ENCODE measurements at regions not wholly inside any gene's neighbourhood (a gene's known extent, or its start where the extent isn't known, plus 50 kb on each side); places are given as distances from the start of the nearest gene placed in this dataset.
A peak's percentile ranks its signal among the peaks of the same experiment; 100 is the strongest.

- Mint-ChIP-seq H3K4me1 (peaks cover 15% of the 10 kb centered on the region), H3K36me3 (ENCODE audit: low read depth) (no peaks in the 10 kb centered on the region), H3K4me3 (no peak overlapping the region), H3K27me3 (ENCODE audit: insufficient read depth) (peaks cover 4% of the 10 kb centered on the region), H3K9me3 (no peaks in the 10 kb centered on the region), H3K27ac (no peak overlapping the region)
- Histone ChIP-seq H3K9me3 (ENCODE audit: control insufficient read depth, low read length) (no peaks in the 10 kb centered on the region), H3K27me3 (ENCODE audit: control insufficient read depth, insufficient read depth, low read length, poor library complexity, severe bottlenecking) (no peaks in the 10 kb centered on the region), H3K4me1 (ENCODE audit: control insufficient read depth, insufficient read depth, low read length) (peaks cover 9% of the 10 kb centered on the region), H3K36me3 (ENCODE audit: control insufficient read depth, insufficient read depth, low read length) (no peaks in the 10 kb centered on the region), H3K9ac (ENCODE audit: extremely low read depth, low read length, poor library complexity, severe bottlenecking) (no peak overlapping the region), H3K4me3 (ENCODE audit: low read length) (no peak overlapping the region), H3K27ac (ENCODE audit: low read depth, low read length) (no peak overlapping the region)
- TF ChIP-seq CTCF (conservative IDR thresholded peaks at IDR 0.05): peak; percentile 91
- DNase-seq: peak; percentile 75
- WGBS, 2 experiments (ENCODE audit: insufficient coverage in 1 of 2, insufficient read length in 1 of 2): 55% methylated on average over 3 of the region's 3 CpGs; no CpG with 5 or more reads in 1 of the 2 experiments
Measured at GRCh38 chr2:136384531-136385303, 266.8 kb upstream of the CXCR4 start.

- H3K4me3 ChIP-seq (ENCODE audit: low read length): no peak overlapping the region
- Mint-ChIP-seq H3K36me3 (ENCODE audit: low read depth) (no peaks in the 10 kb centered on the region), H3K27me3 (ENCODE audit: insufficient read depth) (peaks cover 4% of the 10 kb centered on the region), H3K4me3 (no peak overlapping the region), H3K9me3 (no peaks in the 10 kb centered on the region), H3K4me1 (peaks cover 15% of the 10 kb centered on the region), H3K27ac (no peak overlapping the region)
- H3K4me1 ChIP-seq (ENCODE audit: control insufficient read depth, insufficient read depth, low read length): peaks cover 9% of the 10 kb centered on the region
- no peak for TF ChIP-seq CTCF (conservative IDR thresholded peaks at IDR 0.05)
- no peaks in the 10 kb centered on the region for H3K36me3 ChIP-seq (ENCODE audit: control insufficient read depth, insufficient read depth, low read length)
- no peaks in the 10 kb centered on the region for H3K9me3 ChIP-seq (ENCODE audit: control insufficient read depth, low read length)
- 93 to 100% methylated on average over 3 of the region's 3 CpGs for WGBS, 2 experiments (ENCODE audit: insufficient coverage in 1 of 2, insufficient read length in 1 of 2)
- no peak for DNase-seq
- H3K27me3 ChIP-seq (ENCODE audit: control insufficient read depth, insufficient read depth, low read length, poor library complexity, severe bottlenecking): no peaks in the 10 kb centered on the region
- H3K9ac ChIP-seq (ENCODE audit: extremely low read depth, low read length, poor library complexity, severe bottlenecking): no peak overlapping the region
- H3K27ac ChIP-seq (ENCODE audit: low read depth, low read length): no peak overlapping the region
Measured at GRCh38 chr2:136383167-136383566, 265.2 kb upstream of the CXCR4 start.

- Histone ChIP-seq H3K27ac (ENCODE audit: low read depth, low read length) (no peak overlapping the region), H3K4me1 (ENCODE audit: control insufficient read depth, insufficient read depth, low read length) (peaks cover 9% of the 10 kb centered on the region), H3K9me3 (ENCODE audit: control insufficient read depth, low read length) (no peaks in the 10 kb centered on the region), H3K27me3 (ENCODE audit: control insufficient read depth, insufficient read depth, low read length, poor library complexity, severe bottlenecking) (no peaks in the 10 kb centered on the region), H3K9ac (ENCODE audit: extremely low read depth, low read length, poor library complexity, severe bottlenecking) (no peak overlapping the region), H3K4me3 (ENCODE audit: low read length) (no peak overlapping the region), H3K36me3 (ENCODE audit: control insufficient read depth, insufficient read depth, low read length) (no peaks in the 10 kb centered on the region)
- H3K9me3 Mint-ChIP-seq: no peaks in the 10 kb centered on the region
- no peak overlapping the region for H3K4me3 Mint-ChIP-seq
- H3K4me1 Mint-ChIP-seq: peaks cover 15% of the 10 kb centered on the region
- TF ChIP-seq CTCF (conservative IDR thresholded peaks at IDR 0.05): no peak
- WGBS, 2 experiments (ENCODE audit: insufficient coverage in 1 of 2, insufficient read length in 1 of 2): 86 to 92% methylated on average over 12 to 14 of the region's 14 CpGs
- H3K27ac Mint-ChIP-seq: no peak overlapping the region
- no peaks in the 10 kb centered on the region for H3K36me3 Mint-ChIP-seq (ENCODE audit: low read depth)
- no peak for DNase-seq
- H3K27me3 Mint-ChIP-seq (ENCODE audit: insufficient read depth): peaks cover 4% of the 10 kb centered on the region
Measured at GRCh38 chr2:136381722-136382633, 264.0 kb upstream of the CXCR4 start.
